ENCODE measurements at regions not wholly inside any gene's neighbourhood (a gene's known extent, or its start where the extent isn't known, plus 50 kb on each side); places are given as distances from the start of the nearest gene placed in this dataset.
A peak's percentile ranks its signal among the peaks of the same experiment; 100 is the strongest.

DNA sequence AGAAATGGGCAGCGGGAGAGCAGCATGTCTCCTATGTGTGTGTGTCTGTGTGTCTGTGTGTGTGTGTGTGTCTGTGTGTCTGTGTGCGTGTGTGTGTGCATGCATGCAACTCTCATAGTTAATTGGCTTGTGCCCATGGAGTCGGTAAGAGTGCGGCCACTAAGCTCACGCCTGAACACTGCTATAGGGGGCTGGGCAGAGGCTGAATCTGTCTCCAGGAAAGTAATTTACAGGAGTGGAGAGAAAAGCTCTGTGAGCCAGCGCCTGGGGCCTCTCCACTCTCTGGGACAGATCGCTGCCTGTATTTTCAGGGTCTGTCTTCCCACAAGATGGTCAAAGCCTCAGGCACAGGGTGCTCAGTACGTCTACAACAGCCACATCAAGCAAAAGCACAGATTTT, 553.4 kb downstream of the TNS1 start:
- H3K9me3 ChIP-seq (ENCODE audit: severe bottlenecking): no peaks in the 10 kb centered on the region
- no peaks in the 10 kb centered on the region for H3K27me3 ChIP-seq (ENCODE audit: insufficient read depth, low read depth, severe bottlenecking)
- no peaks in the 10 kb centered on the region for H3K36me3 ChIP-seq
- peak; percentile 58 for DNase-seq
- no peak overlapping the region for H3K27ac ChIP-seq
- TF ChIP-seq, protein P1, sequence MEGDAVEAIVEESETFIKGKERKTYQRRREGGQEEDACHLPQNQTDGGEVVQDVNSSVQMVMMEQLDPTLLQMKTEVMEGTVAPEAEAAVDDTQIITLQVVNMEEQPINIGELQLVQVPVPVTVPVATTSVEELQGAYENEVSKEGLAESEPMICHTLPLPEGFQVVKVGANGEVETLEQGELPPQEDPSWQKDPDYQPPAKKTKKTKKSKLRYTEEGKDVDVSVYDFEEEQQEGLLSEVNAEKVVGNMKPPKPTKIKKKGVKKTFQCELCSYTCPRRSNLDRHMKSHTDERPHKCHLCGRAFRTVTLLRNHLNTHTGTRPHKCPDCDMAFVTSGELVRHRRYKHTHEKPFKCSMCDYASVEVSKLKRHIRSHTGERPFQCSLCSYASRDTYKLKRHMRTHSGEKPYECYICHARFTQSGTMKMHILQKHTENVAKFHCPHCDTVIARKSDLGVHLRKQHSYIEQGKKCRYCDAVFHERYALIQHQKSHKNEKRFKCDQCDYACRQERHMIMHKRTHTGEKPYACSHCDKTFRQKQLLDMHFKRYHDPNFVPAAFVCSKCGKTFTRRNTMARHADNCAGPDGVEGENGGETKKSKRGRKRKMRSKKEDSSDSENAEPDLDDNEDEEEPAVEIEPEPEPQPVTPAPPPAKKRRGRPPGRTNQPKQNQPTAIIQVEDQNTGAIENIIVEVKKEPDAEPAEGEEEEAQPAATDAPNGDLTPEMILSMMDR (IDR thresholded peaks at IDR 0.05; ENCODE audit: low read depth, low read length): no peak
- no peak overlapping the region for H3K4me3 ChIP-seq (ENCODE audit: low read depth, low read length)

DNA sequence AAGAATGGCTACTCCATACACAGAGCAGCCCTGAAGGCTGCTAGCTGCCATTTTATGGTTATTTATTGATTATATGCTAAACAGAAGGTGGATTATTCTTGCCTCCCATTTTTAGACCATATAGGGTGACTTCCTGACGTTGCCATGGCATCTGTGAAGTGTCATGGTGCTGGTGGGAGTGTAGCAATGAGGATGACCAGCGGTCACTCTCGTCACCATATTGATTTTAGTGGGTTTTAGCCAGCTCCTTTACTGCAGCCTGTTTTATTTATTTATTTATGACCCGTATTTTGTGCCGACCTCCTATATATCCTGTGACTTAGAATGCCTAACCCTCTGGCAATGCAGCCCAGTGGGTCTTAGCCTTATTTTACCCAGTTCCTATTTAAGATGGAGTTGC, 553.9 kb downstream of the TNS1 start:
- no peak for DNase-seq
- Histone ChIP-seq H3K9me3 (ENCODE audit: severe bottlenecking) (no peaks in the 10 kb centered on the region), H3K27me3 (ENCODE audit: insufficient read depth, low read depth, severe bottlenecking) (no peaks in the 10 kb centered on the region), H3K36me3 (no peaks in the 10 kb centered on the region), H3K27ac (no peak overlapping the region), H3K4me3 (ENCODE audit: low read depth, low read length) (no peak overlapping the region)
- TF ChIP-seq, protein P1 (IDR thresholded peaks at IDR 0.05; ENCODE audit: low read depth, low read length): no peak

DNA sequence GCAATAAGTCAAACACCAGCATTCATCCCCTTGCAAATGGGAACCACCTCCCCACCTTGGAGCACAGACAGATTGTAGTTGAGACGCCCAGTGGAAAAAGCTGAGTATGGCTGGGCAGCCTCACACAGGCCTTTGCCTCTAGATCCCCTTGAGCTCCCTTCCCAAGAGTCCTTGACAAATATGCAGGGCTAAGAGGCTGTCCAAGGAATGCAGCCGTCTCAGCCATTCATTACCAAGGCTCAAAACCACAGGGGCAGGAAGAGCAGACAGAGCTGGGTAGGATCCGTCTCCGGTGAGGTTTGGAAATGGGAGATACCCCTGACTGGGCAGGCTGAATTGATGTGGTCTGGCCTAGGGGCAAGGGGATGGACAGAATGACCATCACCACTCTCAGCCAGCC, 557.1 kb downstream of the TNS1 start:
- Histone ChIP-seq H3K27me3 (ENCODE audit: insufficient read depth, low read depth, severe bottlenecking) (no peaks in the 10 kb centered on the region), H3K4me3 (ENCODE audit: low read depth, low read length) (no peak overlapping the region), H3K9me3 (ENCODE audit: severe bottlenecking) (no peaks in the 10 kb centered on the region), H3K36me3 (no peaks in the 10 kb centered on the region), H3K27ac (no peak overlapping the region)
- no peak for DNase-seq
- TF ChIP-seq, protein P1 (IDR thresholded peaks at IDR 0.05; ENCODE audit: low read depth, low read length): no peak

DNA sequence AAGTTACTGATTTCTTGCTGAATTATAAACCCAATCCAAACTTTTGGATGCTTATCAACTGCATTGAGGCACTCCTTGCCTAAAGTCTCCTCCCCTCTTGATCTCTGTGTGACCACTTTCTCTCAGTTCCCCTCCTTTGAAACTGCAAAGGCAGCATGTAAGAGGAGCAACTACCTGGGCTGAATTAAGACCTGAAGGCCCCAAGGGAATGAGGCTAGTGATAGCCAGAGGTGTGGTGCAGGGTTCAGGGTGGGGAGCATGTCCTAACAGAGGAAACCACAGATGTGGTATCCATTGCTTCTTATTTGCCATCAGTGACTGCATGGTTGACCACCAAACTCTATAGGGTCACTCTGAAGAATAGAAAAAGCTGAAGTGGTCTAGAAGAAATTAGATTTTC, 557.9 kb downstream of the TNS1 start:
- no peak for DNase-seq
- H3K27me3 ChIP-seq (ENCODE audit: insufficient read depth, low read depth, severe bottlenecking): no peaks in the 10 kb centered on the region
- TF ChIP-seq, protein P1 (IDR thresholded peaks at IDR 0.05; ENCODE audit: low read depth, low read length): no peak
- H3K36me3 ChIP-seq: no peaks in the 10 kb centered on the region
- H3K9me3 ChIP-seq (ENCODE audit: severe bottlenecking): no peaks in the 10 kb centered on the region
- H3K4me3 ChIP-seq (ENCODE audit: low read depth, low read length): no peak overlapping the region
- H3K27ac ChIP-seq: no peak overlapping the region

DNA sequence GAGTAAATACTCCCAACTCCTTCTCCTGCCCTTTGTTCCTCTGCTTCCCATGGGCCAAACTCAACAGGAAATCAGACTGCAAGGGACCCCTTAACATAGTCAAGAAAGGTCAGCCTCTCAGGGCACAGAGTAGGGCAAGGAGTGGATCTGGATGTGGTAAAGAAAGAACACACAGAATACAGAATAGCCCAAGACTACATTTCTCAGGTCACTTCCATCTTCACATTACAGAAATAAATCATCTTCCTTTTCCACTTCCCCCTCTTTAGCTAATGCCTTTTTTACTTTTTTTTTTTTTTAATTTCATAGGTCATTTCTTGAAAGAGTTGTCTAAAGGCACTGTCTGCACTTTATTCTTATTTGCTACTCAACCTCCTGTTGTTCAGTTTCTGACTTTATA, 558.3 kb downstream of the TNS1 start:
- Histone ChIP-seq H3K9me3 (ENCODE audit: severe bottlenecking) (no peaks in the 10 kb centered on the region), H3K27me3 (ENCODE audit: insufficient read depth, low read depth, severe bottlenecking) (no peaks in the 10 kb centered on the region), H3K27ac (no peak overlapping the region), H3K4me3 (ENCODE audit: low read depth, low read length) (no peak overlapping the region), H3K36me3 (no peaks in the 10 kb centered on the region)
- no peak for DNase-seq
- TF ChIP-seq, protein P1 (IDR thresholded peaks at IDR 0.05; ENCODE audit: low read depth, low read length): no peak

DNA sequence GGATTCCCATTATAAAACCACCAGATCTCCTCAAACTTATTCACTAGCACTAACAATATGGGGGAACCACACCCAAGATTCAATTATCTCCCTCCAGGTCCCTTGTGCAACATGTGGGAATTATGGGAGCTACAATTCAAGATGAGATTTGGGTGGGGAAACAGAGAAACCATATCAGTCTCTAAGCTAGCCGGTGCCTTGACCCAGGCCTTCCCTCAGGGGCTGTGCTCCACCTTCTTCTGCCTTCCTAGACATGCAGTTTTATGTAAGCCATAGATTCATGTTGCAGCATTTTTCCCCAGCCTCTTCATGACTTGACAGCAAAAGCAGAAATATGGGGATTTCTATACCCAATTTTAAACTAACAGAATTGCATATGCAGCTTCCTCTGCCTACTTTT, 559.2 kb downstream of the TNS1 start:
- Histone ChIP-seq H3K9me3 (ENCODE audit: severe bottlenecking) (no peaks in the 10 kb centered on the region), H3K36me3 (no peaks in the 10 kb centered on the region), H3K4me3 (ENCODE audit: low read depth, low read length) (no peak overlapping the region), H3K27me3 (ENCODE audit: insufficient read depth, low read depth, severe bottlenecking) (no peaks in the 10 kb centered on the region), H3K27ac (no peak overlapping the region)
- DNase-seq: no peak
- TF ChIP-seq, protein P1 (IDR thresholded peaks at IDR 0.05; ENCODE audit: low read depth, low read length): no peak

Data from WERI-Rb-1 (cell line).